D341Med (cell line): ENCODE measurements at regions not wholly inside any gene's neighbourhood (a gene's known extent, or its start where the extent isn't known, plus 50 kb on each side); places are given as distances from the start of the nearest gene placed in this dataset.

Source experiments
- DNase-seq: peaks from one replicate; pipeline ENCODE4 v3.0.0; 2012; ENCODE audit warnings: low spot score

DNA sequence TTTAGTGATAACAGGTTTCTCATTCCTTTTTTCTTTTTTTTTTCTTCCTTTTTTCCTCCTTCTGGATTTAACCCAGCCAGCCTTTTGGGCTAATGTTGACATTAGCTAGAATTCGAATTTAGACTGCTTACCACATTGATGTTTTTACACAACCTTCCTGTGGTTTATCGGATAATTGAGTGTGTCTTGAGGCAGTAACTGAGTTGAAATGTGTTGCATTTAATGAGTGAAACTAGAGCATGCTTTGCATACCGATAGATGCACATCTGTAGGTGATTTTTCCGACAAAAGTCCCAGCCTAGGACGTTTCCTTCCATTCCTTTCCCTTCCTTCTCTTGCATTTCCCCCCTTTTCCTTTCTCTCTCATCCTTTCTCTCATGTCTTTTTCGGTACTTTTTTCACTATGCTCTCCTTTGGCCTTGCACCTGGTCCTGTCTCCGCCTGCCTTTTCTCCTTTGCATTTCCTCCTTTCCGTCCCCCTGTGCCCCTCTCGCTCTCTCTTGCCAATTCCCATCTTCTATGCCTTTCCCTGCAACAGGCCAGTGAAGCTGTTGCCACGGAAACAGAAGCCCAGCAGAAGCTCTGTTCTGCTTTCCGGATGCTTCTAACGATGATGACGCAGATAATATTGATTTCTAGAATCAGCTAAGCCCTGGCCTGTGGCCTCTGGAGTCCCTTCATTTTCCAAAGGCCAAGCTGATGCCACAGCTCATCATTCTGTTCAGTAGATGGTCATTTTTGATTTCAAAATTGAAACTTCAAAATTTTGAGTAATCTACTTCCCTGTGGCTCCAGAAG lies 76.1 kb downstream of the SLC25A47 start:
- DNase-seq = no peak

- peak; percentile 58 for DNase-seq
Observed at GRCh38 chr14:100400115-100400514, 77.0 kb downstream of the SLC25A47 start.

- DNase-seq = no peak
Observed at GRCh38 chr14:100401031-100401692, 78.0 kb downstream of the SLC25A47 start.

DNA sequence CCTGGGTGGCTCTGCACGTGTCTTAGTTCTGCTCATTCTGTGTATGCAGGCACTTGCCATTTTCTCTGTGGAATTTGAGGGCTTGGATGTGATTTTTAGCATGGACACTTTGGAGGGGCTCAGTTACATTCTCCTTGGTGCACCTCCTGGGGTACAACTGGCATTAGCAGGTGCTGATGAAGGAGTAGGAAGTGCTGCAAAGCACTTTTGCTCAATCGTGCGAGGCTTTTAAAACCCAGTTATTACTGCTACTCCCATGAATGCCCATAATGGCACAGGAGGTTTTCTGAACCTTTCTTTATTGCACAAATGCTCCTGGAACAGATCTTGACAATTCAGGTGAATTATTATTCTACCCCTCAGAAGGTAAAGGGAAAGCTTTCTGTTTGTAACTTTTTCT lies 78.7 kb downstream of the SLC25A47 start:
- no peak for DNase-seq

- no peak for DNase-seq
Observed at GRCh38 chr14:100402631-100403030, 79.5 kb downstream of the SLC25A47 start.

- DNase-seq = no peak
Observed at GRCh38 chr14:100403105-100403504, 80.0 kb downstream of the SLC25A47 start.

DNA sequence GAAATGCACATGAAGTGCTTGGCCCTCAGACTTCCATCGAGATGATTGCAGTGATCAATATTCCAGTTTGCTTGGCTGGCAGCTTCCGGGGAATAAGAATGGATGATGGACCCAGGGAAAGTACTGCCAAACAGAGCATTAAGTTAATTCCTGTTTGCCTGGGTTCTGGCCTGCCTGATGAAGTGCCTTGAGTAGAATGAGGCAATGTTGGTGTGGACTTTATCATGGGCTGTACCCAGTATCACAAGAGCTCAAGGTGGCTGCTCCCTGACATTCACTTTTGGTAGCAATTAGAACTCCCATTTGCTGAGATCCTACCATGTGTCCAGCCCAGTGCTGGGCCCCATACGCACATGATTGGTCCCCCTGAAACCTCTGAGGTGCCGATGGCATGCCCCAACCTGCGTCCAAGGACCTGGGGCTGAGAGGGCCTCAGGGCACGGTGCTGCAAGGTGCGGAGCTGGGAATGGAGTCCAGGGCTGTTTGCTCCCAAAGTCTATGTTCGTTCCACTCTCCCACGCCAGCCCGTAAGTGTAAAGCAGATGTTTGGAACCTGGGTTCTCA lies 80.7 kb downstream of the SLC25A47 start:
- DNase-seq = no peak

DNA sequence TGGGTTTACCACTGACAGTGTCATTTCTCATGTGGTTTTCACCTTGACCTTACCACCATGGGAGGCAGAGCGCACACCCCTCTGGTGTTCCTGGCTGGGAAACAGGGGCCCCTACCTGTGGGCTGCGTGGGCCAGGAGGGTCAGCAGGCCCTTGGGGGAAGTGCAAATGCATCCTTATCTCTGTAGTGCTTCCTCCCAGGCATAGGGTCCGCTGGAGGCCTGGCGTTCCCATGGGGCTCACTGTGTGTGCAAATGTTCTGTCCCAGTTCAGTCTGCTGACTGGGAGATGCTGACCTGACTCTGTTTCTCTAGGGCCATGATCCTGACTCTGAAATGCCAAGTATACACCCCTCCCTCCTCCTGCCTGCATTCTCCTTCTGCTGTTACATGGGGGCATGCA lies 81.3 kb downstream of the SLC25A47 start:
- no peak for DNase-seq

- DNase-seq = no peak
Observed at GRCh38 chr14:100405760-100406455, 82.8 kb downstream of the SLC25A47 start.

- no peak for DNase-seq
Observed at GRCh38 chr14:100406505-100407131, 83.5 kb downstream of the SLC25A47 start.

DNA sequence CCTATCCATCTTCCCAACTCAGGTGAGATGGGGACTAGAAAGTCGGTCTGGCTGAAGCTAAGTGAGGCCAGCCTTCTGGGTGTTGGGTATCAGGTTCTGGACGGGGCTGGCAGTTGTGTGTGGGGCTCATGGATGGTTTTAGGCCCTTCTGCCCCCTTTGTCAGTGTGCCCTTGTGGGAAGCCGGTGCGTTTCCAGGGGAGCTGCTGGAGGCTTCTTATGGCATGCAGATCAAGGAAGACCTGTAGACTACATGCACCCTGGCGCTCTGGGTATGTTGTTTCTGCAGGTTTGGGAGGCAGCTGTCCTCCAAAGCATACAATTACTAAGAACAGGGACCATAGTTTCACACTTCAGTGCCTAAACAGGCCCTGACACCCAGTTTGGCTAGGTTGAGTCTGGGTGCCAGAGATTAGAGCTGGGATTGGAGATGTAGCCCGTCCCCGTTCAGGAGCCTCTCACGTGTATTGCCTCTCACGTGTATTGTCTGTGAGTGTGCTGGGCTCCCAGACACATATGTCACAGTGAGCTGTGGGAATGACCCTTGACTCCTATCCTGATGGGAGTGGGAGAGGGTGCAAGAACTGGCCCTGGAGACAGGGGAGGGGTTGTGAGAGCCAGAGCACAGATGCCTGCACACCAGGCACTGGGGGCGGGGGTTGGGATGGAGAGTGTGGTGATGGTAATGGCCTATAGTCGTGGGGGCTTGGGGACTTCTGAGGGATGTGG lies 84.4 kb downstream of the SLC25A47 start:
- no peak for DNase-seq

- no peak for DNase-seq
Observed at GRCh38 chr14:100408350-100409002, 85.3 kb downstream of the SLC25A47 start.

- DNase-seq = no peak
Observed at GRCh38 chr14:100409003-100409360, 85.8 kb downstream of the SLC25A47 start.

GRCh38 chr14:100409651-100410050 lies 86.5 kb downstream of the SLC25A47 start:
- no peak for DNase-seq

DNA sequence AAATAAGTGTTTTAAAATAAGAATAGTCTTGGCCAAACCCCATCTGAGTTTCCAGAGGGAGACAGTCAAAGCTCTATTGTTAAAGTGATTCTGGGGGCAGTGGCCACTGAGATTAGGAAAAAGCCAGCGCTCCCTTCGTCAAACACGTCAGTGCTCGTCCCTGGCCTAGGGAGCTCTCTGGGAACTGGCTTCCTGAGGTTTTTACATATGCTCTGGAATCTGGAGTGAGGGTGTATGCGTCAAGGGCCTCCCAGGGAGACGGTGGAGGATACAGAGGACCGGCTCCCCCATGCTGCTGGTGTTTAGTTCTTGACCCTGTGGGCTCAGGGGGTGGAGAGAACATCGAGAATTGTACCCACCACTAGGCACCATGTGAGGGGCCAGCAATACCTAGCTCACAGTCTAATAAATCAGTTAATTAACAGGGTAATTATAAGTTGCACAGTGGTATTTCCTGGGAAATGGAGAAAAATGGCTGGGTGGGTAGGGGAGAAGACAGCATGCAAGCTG lies 87.0 kb downstream of the SLC25A47 start:
- no peak for DNase-seq

DNA sequence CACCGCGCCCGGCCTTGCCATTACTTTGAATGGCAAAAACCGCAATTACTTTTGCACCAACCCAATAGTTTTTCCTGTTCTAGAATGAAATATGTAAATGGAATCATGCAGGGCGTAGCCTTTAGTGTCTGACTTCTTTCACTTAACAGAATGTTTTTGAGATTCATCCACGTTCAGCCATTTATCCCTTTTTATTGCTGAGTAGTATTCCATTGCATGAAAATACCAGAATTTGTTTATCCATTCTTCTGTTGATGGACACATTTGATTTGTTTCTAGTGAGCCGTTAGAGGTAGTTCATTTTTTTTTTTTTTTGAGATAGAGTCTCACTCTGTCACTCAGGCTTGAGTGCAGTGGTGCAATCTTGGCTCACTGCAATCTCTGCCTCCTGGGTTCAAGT lies 90.6 kb downstream of the SLC25A47 start:
- no peak for DNase-seq

- no peak for DNase-seq
Observed at GRCh38 chr14:100415226-100415625, 92.1 kb downstream of the SLC25A47 start.

DNA sequence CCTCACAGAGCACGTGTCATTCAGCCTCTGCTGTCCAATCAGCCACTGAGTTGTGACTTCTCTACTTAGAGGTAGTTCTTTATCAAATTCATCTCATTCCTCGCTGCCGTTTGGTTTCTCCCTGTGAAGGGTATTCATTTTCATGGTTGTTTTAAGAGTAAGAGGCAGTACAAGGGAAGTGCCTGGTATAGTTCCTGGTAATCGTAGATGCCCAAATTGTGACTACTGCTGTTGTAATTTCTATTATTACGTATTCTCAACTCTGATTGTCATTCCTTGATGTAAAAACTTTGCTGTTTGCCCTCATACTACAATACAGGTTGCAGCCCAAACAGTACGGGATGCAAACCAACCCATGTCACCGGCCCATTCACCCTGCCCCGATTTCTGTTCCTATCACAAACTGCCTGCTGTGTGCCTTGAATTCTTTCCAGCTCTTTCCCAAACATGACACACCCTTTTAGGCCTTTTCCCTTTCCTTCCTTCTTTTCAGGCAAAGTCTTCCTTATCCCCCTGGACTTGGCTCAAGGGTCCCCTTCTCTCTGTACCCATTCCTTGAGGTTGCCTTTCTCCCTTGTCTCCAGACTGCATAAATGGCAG lies 93.0 kb downstream of the SLC25A47 start:
- DNase-seq = no peak

DNA sequence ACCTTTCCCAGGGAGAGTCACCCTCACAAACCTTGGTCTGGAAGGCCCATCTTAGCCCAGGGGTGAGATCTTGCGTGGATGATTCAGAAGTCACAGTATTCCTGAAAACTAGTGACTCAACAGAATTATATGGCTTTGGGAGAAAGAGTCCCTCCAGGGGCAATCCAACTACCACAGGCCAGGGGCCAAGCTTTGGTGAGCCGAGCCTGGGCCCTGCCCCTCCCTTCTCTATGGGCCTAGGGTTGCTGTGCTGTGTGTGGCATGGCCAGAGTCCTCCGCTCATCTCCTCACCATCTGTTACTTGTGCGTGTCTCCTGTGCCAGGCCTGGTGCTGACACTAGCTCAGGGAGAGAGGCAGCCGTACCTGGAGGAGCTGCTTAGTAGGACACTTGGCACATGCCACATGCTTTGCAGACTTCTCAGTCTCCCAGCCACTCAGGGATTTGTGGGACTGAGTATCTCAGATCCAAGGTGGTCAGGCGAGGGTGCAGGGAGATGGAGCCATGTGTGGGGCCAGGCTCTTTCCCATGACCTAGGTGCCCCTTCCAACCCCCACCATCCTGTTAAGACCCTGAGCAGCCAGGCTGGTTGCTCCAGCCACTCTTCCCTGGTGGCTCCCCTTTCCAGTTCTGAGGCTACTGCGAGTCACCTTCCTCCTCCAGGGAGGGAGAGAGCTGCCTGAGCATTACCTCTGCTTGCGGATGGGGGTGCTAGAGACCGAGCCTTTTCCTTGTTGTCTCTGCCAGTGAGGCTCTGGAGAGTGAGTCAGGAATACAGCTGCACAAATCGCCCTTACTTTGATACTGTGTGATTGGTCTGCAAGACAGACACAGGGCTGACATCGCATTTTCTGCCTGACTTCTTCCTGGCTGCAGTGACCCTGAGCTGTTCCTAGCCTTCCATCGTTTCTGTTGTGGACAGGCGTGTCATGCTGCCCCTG lies 94.1 kb downstream of the SLC25A47 start:
- peak; percentile 55 for DNase-seq
